Endothelial cell of umbilical vein (primary cell): ENCODE measurements at regions not wholly inside any gene's neighbourhood (a gene's known extent, or its start where the extent isn't known, plus 50 kb on each side); places are given as distances from the start of the nearest gene placed in this dataset. TPM values are rescaled to one million over a fixed set of nuclear protein-coding genes. Genes with fewer than 3 reads are reported as not detected.

Source experiments
- small RNA-seq: library from RNA; depleted of rRNA; stranded (forward); fragments of <200 nt; gene quantifications from one replicate; pipeline ENCODE3, GENCODE V24; 2012; ENCODE audit warnings: low replicate concordance, low read depth; ENCODE audit not compliant: insufficient read depth, insufficient read length

Small RNAs in the stretch of these regions (small RNA-seq; reads per million reads assigned to genes)
- gene MRPL57P1 = not detected
